Spleen (tissue), 11 donors: ENCODE measurements at regions not wholly inside any gene's neighbourhood (a gene's known extent, or its start where the extent isn't known, plus 50 kb on each side); places are given as distances from the start of the nearest gene placed in this dataset.

Experiments
- DNase-seq: peaks from one replicate; pipeline ENCODE4 v3.0.0-alpha.2; 2020
- H3K27ac ChIP-seq, 8 donors: fragments of 200-600 bp; sonication (generic) in 7 of 8; 1 replicate in 4 of 8; 2 replicates in 4 of 8; pipeline versions ENCODE4 v1.5.0 to v1.8.0; 2016 to 2021; ENCODE audit warnings: inconsistent platforms in 4 of 8, mild to moderate bottlenecking in 4 of 8, moderate library complexity in 1 of 8
- H3K27me3 ChIP-seq, 7 donors: fragments of 200-600 bp; sonication (generic) in 6 of 7; replicated peaks in 1 of 7; 1 replicate in 4 of 7; 2 replicates in 3 of 7; pipeline versions ENCODE4 v1.5.0 to v1.8.0; 2016 to 2021; ENCODE audit warnings: inconsistent platforms in 3 of 7, mild to moderate bottlenecking in 1 of 7
- H3K36me3 ChIP-seq, 6 donors: fragments of 200-600 bp; sonication (generic) in 5 of 6; 1 replicate in 4 of 6; 2 replicates in 2 of 6; pipeline versions ENCODE4 v1.5.0 to v1.8.0; 2016 to 2021; ENCODE audit warnings: inconsistent platforms in 2 of 6
- H3K4me1 ChIP-seq, 6 donors: fragments of 200-600 bp; sonication (generic) in 5 of 6; 1 replicate in 3 of 6; 2 replicates in 3 of 6; pipeline versions ENCODE4 v1.5.0 to v1.8.0; 2016 to 2021; ENCODE audit warnings: inconsistent platforms in 3 of 6
- H3K4me3 ChIP-seq, 8 donors: fragments of 200-600 bp; sonication (generic) in 7 of 8; 1 replicate in 4 of 8; 2 replicates in 4 of 8; pipeline versions ENCODE4 v1.5.0 to v1.8.0; 2016 to 2021; ENCODE audit warnings: inconsistent platforms in 4 of 8, mild to moderate bottlenecking in 4 of 8, moderate library complexity in 2 of 8
- H3K9me3 ChIP-seq, 8 donors: fragments of 200-600 bp; sonication (generic) in 7 of 8; 1 replicate in 4 of 8; 2 replicates in 4 of 8; pipeline versions ENCODE4 v1.5.0 to v1.8.0; 2016 to 2021; ENCODE audit warnings: inconsistent platforms in 4 of 8
- POLR2A ChIP-seq, 3 donors: fragments of 450-650 bp; IDR thresholded peaks; one replicate each; pipeline ENCODE4 v1.5.1; 2017; ENCODE audit warnings: antibody characterized with exemption in 3 of 3, mild to moderate bottlenecking in 1 of 3
- POLR2AphosphoS5 ChIP-seq, 3 donors: sonication (generic); formaldehyde crosslinking; IDR thresholded peaks; one replicate each; pipeline ENCODE4 v1.5.1; 2017; ENCODE audit warnings: antibody characterized with exemption in 3 of 3
- WGBS, 5 donors: extraction: QIAGEN DNeasy Blood & Tissue Kit in 3 of 5; methylation state at CpG; one replicate each; pipeline versions ENCODE4 v1.1.5 to v1.1.7; 2013 to 2018; 5-methylcytosine and 5-hydroxymethylcytosine counted together
- intact Hi-C: fragments of 100-400 bp; cut with DNase I; formaldehyde crosslinking; loops from one replicate; pipeline ENCODE4 v1.15.0; 2023; ENCODE audit warnings: low total_unique reads
- TF ChIP-seq, protein P1 (sequence below), 11 experiments: fragments of 200-600 bp in 7 of 11; fragments of 450-650 bp in 4 of 11; sonication (generic) in 4 of 11; IDR thresholded peaks in 8 of 11; conservative IDR thresholded peaks in 3 of 11; 1 replicate in 7 of 11; 2 replicates in 4 of 11; pipeline versions ENCODE4 v1.4.0 to v1.8.0; 2016 to 2021; ENCODE audit warnings: antibody characterized with exemption in 11 of 11, inconsistent platforms in 4 of 11, mild to moderate bottlenecking in 1 of 11
- donor health status: healthy with polysubstance abuse.
- donor health status: DM: no; HTN: no; CAD: no; lungs with moderate emphysema.
- donor health status: DM: no; HTN: no; CAD: no.
- donor health status: Bipolar disorder and iron deficiency.
- donor health status: healthy.
- donor health status: DM: no; HTN: no; CAD: no.
- donor health status: DM: yes; HTN: yes; CAD: no.

DNA sequence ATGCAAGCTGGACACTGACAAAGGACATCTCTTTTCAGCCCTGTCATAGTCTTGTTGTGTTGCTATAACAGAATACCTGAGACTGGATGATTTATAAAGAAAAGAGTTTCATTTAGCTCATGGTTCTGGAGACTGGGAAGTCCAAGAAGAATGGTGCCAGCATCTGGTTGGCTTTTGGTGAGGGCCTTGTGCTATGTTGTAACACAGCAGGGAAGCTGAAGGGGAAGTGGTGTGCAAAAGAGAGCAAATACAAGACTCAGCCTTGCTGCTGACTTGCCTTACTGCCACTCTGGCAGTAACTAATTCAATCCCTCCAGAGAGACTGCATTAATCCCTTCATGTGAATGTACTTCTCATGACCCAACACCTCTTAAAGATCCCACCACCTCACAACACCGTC, 356.3 kb upstream of the PROK2 start:
- Histone ChIP-seq H3K9me3 (peaks cover 0 to 9% (median 0%) of the 10 kb centered on the region in 8 donors), H3K36me3 (no peaks in the 10 kb centered on the region), H3K4me1 (peaks cover 9 to 46% (median 17%) of the 10 kb centered on the region in 6 donors), H3K27me3 (no peaks in the 10 kb centered on the region), H3K4me3 (no peak overlapping the region), H3K27ac (no peak overlapping the region)
- TF ChIP-seq, protein P1, sequence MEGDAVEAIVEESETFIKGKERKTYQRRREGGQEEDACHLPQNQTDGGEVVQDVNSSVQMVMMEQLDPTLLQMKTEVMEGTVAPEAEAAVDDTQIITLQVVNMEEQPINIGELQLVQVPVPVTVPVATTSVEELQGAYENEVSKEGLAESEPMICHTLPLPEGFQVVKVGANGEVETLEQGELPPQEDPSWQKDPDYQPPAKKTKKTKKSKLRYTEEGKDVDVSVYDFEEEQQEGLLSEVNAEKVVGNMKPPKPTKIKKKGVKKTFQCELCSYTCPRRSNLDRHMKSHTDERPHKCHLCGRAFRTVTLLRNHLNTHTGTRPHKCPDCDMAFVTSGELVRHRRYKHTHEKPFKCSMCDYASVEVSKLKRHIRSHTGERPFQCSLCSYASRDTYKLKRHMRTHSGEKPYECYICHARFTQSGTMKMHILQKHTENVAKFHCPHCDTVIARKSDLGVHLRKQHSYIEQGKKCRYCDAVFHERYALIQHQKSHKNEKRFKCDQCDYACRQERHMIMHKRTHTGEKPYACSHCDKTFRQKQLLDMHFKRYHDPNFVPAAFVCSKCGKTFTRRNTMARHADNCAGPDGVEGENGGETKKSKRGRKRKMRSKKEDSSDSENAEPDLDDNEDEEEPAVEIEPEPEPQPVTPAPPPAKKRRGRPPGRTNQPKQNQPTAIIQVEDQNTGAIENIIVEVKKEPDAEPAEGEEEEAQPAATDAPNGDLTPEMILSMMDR (IDR thresholded peaks at IDR 0.05 in 8 of 11, conservative IDR thresholded peaks at IDR 0.05 in 3 of 11), result no peak
- no peak for TF ChIP-seq POLR2AphosphoS5 (IDR thresholded peaks at IDR 0.05)
- no peak for TF ChIP-seq POLR2A (IDR thresholded peaks at IDR 0.05)
- no peak for DNase-seq
- intact Hi-C loops, result no loop called here
- 71 to 97% (median 91%) methylated on average over 1 of the region's 1 CpG for WGBS, 5 donors

DNA sequence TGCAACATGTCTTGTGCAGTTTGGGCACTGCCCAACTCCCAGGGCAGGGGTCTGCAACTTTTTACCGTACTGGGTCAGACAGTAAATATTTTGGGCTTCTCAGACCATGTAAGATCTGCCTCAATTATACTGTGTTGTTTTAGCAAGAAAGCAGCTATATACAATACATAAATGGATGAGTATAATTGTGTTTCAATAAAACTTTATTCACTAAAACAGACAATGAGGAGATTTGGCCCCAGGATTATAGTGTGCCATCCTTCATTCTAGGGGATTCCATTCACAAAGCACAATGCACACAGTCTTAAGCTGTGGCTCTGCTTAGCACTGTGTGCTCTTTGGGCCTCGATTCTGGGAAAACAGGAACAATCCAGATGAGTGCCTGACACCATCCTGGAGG, 354.4 kb upstream of the PROK2 start:
- peaks cover 1 to 41% (median 4%) of the 10 kb centered on the region in 6 donors for H3K4me1 ChIP-seq
- TF ChIP-seq, protein P1 (IDR thresholded peaks at IDR 0.05 in 8 of 11, conservative IDR thresholded peaks at IDR 0.05 in 3 of 11), result no peak
- TF ChIP-seq POLR2AphosphoS5 (IDR thresholded peaks at IDR 0.05) (no peak), POLR2A (IDR thresholded peaks at IDR 0.05) (no peak)
- no peak overlapping the region for H3K4me3 ChIP-seq
- H3K27me3 ChIP-seq, result no peaks in the 10 kb centered on the region
- no peaks in the 10 kb centered on the region for H3K36me3 ChIP-seq
- intact Hi-C loops, result no loop called here
- peaks cover 0 to 9% (median 0%) of the 10 kb centered on the region in 8 donors for H3K9me3 ChIP-seq
- no peak for DNase-seq
- WGBS, 5 donors, result 89 to 96% (median 95%) methylated on average over 2 of the region's 2 CpGs
- no peak overlapping the region for H3K27ac ChIP-seq

DNA sequence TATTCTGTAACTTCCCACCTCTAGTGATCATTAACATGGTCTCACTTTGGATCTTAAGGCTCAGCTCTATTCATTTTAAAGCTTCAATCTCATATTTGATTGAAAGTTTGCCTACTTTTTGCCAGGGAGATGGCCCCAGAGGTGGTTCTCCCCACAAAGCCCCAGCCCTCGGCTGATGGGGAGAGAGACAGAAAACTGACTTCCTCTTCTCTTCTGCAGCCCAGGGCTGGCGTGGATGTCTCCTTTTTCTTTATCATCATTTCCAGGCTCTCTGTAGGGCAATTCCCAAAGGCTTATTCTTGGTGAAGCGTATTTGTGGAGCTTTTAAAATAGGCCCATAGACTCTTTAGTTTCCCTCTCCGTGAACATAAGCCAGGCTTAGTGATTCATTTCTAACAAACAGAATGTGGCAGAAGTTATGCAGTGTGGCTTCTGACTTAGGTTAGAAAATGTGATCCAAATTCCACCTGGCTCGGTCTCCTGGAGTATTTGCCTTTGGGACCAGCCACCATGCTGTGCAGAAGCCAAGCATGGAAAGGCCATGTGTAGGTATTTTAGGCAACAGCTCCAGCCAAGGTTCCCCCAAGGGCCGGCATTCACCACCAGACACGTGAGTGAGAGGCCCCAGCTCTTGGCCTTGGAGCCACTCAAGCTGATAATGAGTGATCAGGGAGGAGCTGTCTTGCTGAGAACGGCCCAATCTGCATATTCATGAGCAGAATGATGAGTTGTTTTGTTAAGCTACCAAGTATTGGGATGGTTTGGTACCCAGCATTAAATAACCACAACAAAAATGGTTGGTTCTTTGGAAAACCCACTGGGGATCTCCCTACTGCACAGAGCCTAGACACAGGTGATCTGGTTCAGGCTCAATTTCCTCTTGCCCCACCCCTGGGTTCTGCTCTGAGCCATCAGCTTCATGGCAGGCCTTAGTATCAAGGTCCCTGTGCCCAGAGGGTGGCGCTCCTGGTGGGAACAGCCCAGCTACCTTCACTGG, 353.2 kb upstream of the PROK2 start:
- H3K36me3 ChIP-seq, result no peaks in the 10 kb centered on the region
- H3K4me1 ChIP-seq, result peaks cover 0 to 34% (median 0%) of the 10 kb centered on the region in 6 donors
- TF ChIP-seq, protein P1 (IDR thresholded peaks at IDR 0.05 in 8 of 11, conservative IDR thresholded peaks at IDR 0.05 in 3 of 11), result no peak
- no peak for TF ChIP-seq POLR2AphosphoS5 (IDR thresholded peaks at IDR 0.05)
- TF ChIP-seq POLR2A (IDR thresholded peaks at IDR 0.05), result no peak
- H3K9me3 ChIP-seq, result peaks cover 0 to 9% (median 0%) of the 10 kb centered on the region in 8 donors
- intact Hi-C loops, result no loop called here
- H3K4me3 ChIP-seq, result no peak overlapping the region
- H3K27me3 ChIP-seq, result no peaks in the 10 kb centered on the region
- no peak for DNase-seq
- H3K27ac ChIP-seq, result no peak overlapping the region
- 58 to 75% (median 68%) methylated on average over 9 of the region's 9 CpGs for WGBS, 5 donors

DNA sequence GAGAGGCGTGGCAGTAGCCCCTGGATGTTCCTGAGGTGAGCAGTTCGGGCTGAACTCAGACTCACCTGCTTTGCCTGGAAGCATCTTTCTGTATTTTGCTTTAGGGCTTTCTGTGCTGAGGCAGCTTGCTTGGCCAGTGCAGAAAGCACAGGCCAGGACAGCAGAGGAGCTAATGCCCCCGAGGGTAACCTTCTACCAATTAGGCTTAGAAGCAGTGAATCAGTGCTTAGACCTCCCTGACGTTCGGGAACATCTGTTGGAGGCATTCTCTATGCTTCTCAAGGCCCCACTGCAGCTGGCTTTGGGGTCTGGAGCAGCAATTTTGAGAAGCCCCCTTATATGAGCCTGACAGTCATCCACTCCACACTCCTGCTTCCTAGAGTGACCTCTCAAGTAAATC, 350.7 kb upstream of the PROK2 start:
- Histone ChIP-seq H3K36me3 (no peaks in the 10 kb centered on the region), H3K27ac (no peak overlapping the region), H3K4me3 (no peak overlapping the region), H3K9me3 (peaks cover 0 to 1% (median 0%) of the 10 kb centered on the region in 8 donors), H3K4me1 (peaks cover 0 to 20% (median 0%) of the 10 kb centered on the region in 6 donors), H3K27me3 (no peaks in the 10 kb centered on the region)
- TF ChIP-seq, protein P1 (IDR thresholded peaks at IDR 0.05 in 8 of 11, conservative IDR thresholded peaks at IDR 0.05 in 3 of 11), result no peak
- TF ChIP-seq POLR2A (IDR thresholded peaks at IDR 0.05) (no peak), POLR2AphosphoS5 (IDR thresholded peaks at IDR 0.05) (no peak)
- no peak for DNase-seq
- intact Hi-C loops, result no loop called here
- WGBS, 5 donors, result 79 to 88% (median 85%) methylated on average over 5 of the region's 5 CpGs
